ENCODE measurements at regions not wholly inside any gene's neighbourhood (a gene's known extent, or its start where the extent isn't known, plus 50 kb on each side); places are given as distances from the start of the nearest gene placed in this dataset.

GRCh38 chr16:29321585-29321984 lies 84.9 kb downstream of the NPIPB11 start (continued):
- TF ChIP-seq CEBPZ (IDR thresholded peaks at IDR 0.05; ENCODE audit: low read length), result no peak
- TF ChIP-seq, protein P1, sequence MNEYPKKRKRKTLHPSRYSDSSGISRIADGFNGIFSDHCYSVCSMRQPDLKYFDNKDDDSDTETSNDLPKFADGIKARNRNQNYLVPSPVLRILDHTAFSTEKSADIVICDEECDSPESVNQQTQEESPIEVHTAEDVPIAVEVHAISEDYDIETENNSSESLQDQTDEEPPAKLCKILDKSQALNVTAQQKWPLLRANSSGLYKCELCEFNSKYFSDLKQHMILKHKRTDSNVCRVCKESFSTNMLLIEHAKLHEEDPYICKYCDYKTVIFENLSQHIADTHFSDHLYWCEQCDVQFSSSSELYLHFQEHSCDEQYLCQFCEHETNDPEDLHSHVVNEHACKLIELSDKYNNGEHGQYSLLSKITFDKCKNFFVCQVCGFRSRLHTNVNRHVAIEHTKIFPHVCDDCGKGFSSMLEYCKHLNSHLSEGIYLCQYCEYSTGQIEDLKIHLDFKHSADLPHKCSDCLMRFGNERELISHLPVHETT (CRISPR knock-in tag; conservative IDR thresholded peaks at IDR 0.05), result no peak
- TF ChIP-seq SMARCC2 (IDR thresholded peaks at IDR 0.05), result no peak
- TF ChIP-seq ZNF180 (CRISPR knock-in tag; IDR thresholded peaks at IDR 0.05; ENCODE audit: borderline replicate concordance, low read depth), result no peak
- no peak for TF ChIP-seq TRAFD1 (CRISPR knock-in tag; IDR thresholded peaks at IDR 0.05; ENCODE audit: borderline replicate concordance)
- no peak for TF ChIP-seq POLR2AphosphoS5 (IDR thresholded peaks at IDR 0.05; ENCODE audit: low read depth, low read length)
- no peak for TF ChIP-seq ZNF550 (CRISPR knock-in tag; IDR thresholded peaks at IDR 0.05; ENCODE audit: borderline replicate concordance)
- TF ChIP-seq SOX13 (IDR thresholded peaks at IDR 0.05), result no peak; the same call in 1 of the 2 replicates
- TF ChIP-seq SOX13 (CRISPR knock-in tag; conservative IDR thresholded peaks at IDR 0.05 in 1 of 2, IDR thresholded peaks at IDR 0.05 in 1 of 2), result peak in 1 of 2 experiments; percentile 88; a peak in 2 of 4 replicates
- TF ChIP-seq, protein P2, sequence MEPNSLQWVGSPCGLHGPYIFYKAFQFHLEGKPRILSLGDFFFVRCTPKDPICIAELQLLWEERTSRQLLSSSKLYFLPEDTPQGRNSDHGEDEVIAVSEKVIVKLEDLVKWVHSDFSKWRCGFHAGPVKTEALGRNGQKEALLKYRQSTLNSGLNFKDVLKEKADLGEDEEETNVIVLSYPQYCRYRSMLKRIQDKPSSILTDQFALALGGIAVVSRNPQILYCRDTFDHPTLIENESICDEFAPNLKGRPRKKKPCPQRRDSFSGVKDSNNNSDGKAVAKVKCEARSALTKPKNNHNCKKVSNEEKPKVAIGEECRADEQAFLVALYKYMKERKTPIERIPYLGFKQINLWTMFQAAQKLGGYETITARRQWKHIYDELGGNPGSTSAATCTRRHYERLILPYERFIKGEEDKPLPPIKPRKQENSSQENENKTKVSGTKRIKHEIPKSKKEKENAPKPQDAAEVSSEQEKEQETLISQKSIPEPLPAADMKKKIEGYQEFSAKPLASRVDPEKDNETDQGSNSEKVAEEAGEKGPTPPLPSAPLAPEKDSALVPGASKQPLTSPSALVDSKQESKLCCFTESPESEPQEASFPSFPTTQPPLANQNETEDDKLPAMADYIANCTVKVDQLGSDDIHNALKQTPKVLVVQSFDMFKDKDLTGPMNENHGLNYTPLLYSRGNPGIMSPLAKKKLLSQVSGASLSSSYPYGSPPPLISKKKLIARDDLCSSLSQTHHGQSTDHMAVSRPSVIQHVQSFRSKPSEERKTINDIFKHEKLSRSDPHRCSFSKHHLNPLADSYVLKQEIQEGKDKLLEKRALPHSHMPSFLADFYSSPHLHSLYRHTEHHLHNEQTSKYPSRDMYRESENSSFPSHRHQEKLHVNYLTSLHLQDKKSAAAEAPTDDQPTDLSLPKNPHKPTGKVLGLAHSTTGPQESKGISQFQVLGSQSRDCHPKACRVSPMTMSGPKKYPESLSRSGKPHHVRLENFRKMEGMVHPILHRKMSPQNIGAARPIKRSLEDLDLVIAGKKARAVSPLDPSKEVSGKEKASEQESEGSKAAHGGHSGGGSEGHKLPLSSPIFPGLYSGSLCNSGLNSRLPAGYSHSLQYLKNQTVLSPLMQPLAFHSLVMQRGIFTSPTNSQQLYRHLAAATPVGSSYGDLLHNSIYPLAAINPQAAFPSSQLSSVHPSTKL (CRISPR knock-in tag; IDR thresholded peaks at IDR 0.05), result peak; percentile 76; the same call in 1 of the 2 replicates
- no peak for TF ChIP-seq ZNF296 (CRISPR knock-in tag; conservative IDR thresholded peaks at IDR 0.05)
- TF ChIP-seq ZNF354B (CRISPR knock-in tag; IDR thresholded peaks at IDR 0.05), result no peak
- no peak for TF ChIP-seq ZBTB7A (CRISPR knock-in tag; IDR thresholded peaks at IDR 0.05)
- no peak for TF ChIP-seq HDAC1 (CRISPR knock-in tag; IDR thresholded peaks at IDR 0.05)
- TF ChIP-seq, protein P3, sequence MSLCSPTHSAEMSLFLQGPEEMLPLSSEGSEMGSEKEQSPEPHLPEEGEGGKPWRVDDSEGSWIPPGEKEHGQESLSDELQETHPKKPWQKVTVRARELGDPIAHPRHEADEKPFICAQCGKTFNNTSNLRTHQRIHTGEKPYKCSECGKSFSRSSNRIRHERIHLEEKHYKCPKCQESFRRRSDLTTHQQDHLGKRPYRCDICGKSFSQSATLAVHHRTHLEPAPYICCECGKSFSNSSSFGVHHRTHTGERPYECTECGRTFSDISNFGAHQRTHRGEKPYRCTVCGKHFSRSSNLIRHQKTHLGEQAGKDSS (CRISPR knock-in tag; IDR thresholded peaks at IDR 0.05; ENCODE audit: borderline replicate concordance, low read depth), result no peak
- peak; percentile 41; the same call in 1 of the 2 replicates for TF ChIP-seq CREM (IDR thresholded peaks at IDR 0.05)
- no peak for TF ChIP-seq CREM (CRISPR knock-in tag; IDR thresholded peaks at IDR 0.05)
- no peak for TF ChIP-seq SMYD3 (CRISPR knock-in tag; IDR thresholded peaks at IDR 0.05)
- no peak for TF ChIP-seq SALL2 (CRISPR knock-in tag; IDR thresholded peaks at IDR 0.05)

Data from HepG2 (cell line).